H9 (cell line): ENCODE measurements at regions not wholly inside any gene's neighbourhood (a gene's known extent, or its start where the extent isn't known, plus 50 kb on each side); places are given as distances from the start of the nearest gene placed in this dataset.

Experiments
- DNase-seq: peaks from one replicate; pipeline ENCODE4 v3.0.0-alpha.2; 2017
- H2AFZ ChIP-seq: one replicate; pipeline ENCODE4 v1.6.1; 2013; ENCODE audit warnings: mild to moderate bottlenecking, low read length, control low read depth, moderate library complexity
- H2AK5ac ChIP-seq: 2 replicates; pipeline ENCODE4 v1.6.1; 2013; ENCODE audit warnings: low read length, control low read depth, mixed read lengths; ENCODE audit not compliant: insufficient read length
- H2BK120ac ChIP-seq: one replicate; pipeline ENCODE4 v1.6.1; 2013; ENCODE audit warnings: low read depth, mild to moderate bottlenecking, low read length, control low read depth, inconsistent platforms; ENCODE audit not compliant: poor library complexity, severe bottlenecking
- H2BK12ac ChIP-seq: 2 replicates; pipeline ENCODE4 v1.6.1; 2013; ENCODE audit warnings: low read length, control low read depth, mixed read lengths, low read depth; ENCODE audit not compliant: insufficient read length
- H2BK15ac ChIP-seq: 2 replicates; pipeline ENCODE4 v1.6.1; 2013; ENCODE audit warnings: low read depth, low read length, control low read depth
- H2BK20ac ChIP-seq: one replicate; pipeline ENCODE4 v1.6.1; 2013; ENCODE audit warnings: low read depth, mild to moderate bottlenecking, low read length, control low read depth, inconsistent platforms; ENCODE audit not compliant: poor library complexity, severe bottlenecking
- H2BK5ac ChIP-seq: 2 replicates; pipeline ENCODE4 v1.6.1; 2013; ENCODE audit warnings: low read length, control low read depth, mixed read lengths; ENCODE audit not compliant: insufficient read length
- H3K14ac ChIP-seq: 2 replicates; pipeline ENCODE4 v1.6.1; 2013; ENCODE audit warnings: low read length, control low read depth; ENCODE audit not compliant: insufficient read depth
- H3K18ac ChIP-seq: 2 replicates; pipeline ENCODE4 v1.6.1; 2013; ENCODE audit warnings: low read depth, mild to moderate bottlenecking, mixed read lengths, low read length, control low read depth; ENCODE audit not compliant: insufficient read length
- H3K23ac ChIP-seq: 2 replicates; pipeline ENCODE4 v1.6.1; 2013; ENCODE audit warnings: low read length, control low read depth, mixed read lengths, low read depth; ENCODE audit not compliant: insufficient read length
- H3K23me2 ChIP-seq: 2 replicates; pipeline ENCODE4 v1.6.1; 2013; ENCODE audit warnings: low read depth, mild to moderate bottlenecking, mixed read lengths, low read length, control low read depth; ENCODE audit not compliant: insufficient read length, poor library complexity, severe bottlenecking
- H3K27ac ChIP-seq: 2 replicates; pipeline ENCODE4 v1.5.1; 2013; ENCODE audit warnings: low read length, control low read depth, mixed read lengths, low read depth; ENCODE audit not compliant: insufficient read length
- H3K27me3 ChIP-seq: 2 replicates; pipeline ENCODE4 v1.6.1; 2013; ENCODE audit warnings: low read length, control low read depth, inconsistent platforms; ENCODE audit not compliant: insufficient read depth
- H3K4ac ChIP-seq: 2 replicates; pipeline ENCODE4 v1.6.1; 2013; ENCODE audit warnings: low read depth, mild to moderate bottlenecking, control low read depth, inconsistent platforms, low read length, moderate library complexity
- H3K4me1 ChIP-seq: 2 replicates; pipeline ENCODE4 v1.6.1; 2013; ENCODE audit warnings: low read length, control low read depth, inconsistent platforms; ENCODE audit not compliant: insufficient read depth
- H3K4me2 ChIP-seq: 2 replicates; pipeline ENCODE4 v1.6.1; 2013; ENCODE audit warnings: low read length, control low read depth, mixed read lengths; ENCODE audit not compliant: insufficient read length, insufficient read depth
- H3K56ac ChIP-seq: 2 replicates; pipeline ENCODE4 v1.6.1; 2013; ENCODE audit warnings: low read depth, mild to moderate bottlenecking, mixed read lengths, low read length, control low read depth; ENCODE audit not compliant: insufficient read length
- H3K79me1 ChIP-seq: 2 replicates; pipeline ENCODE4 v1.6.1; 2013; ENCODE audit warnings: low read depth, mild to moderate bottlenecking, moderate library complexity, low read length, control low read depth, inconsistent platforms; ENCODE audit not compliant: insufficient read depth, poor library complexity, severe bottlenecking
- H3K79me2 ChIP-seq: 2 replicates; pipeline ENCODE4 v1.6.1; 2013; ENCODE audit warnings: low read length, control low read depth, inconsistent platforms; ENCODE audit not compliant: insufficient read depth
- H3K9ac ChIP-seq: 2 replicates; pipeline ENCODE4 v1.6.1; 2013; ENCODE audit warnings: low read length, control low read depth, mixed read lengths; ENCODE audit not compliant: insufficient read length; ENCODE audit errors: extremely low read depth
- H3K9me3 ChIP-seq: one replicate; pipeline ENCODE4 v1.6.1; 2013; ENCODE audit warnings: low read depth, low read length, inconsistent platforms; ENCODE audit not compliant: control insufficient read depth
- H3T11ph ChIP-seq: one replicate; pipeline ENCODE4 v1.6.1; 2013; ENCODE audit warnings: mild to moderate bottlenecking, low read length, control low read depth, inconsistent platforms
- H4K20me1 ChIP-seq: one replicate; pipeline ENCODE4 v1.6.1; 2013; ENCODE audit not compliant: control insufficient read depth, insufficient read length, insufficient read depth
- H4K5ac ChIP-seq: 2 replicates; pipeline ENCODE4 v1.6.1; 2013; ENCODE audit warnings: low read depth, mild to moderate bottlenecking, mixed read lengths, low read length, control low read depth; ENCODE audit not compliant: insufficient read length
- H4K8ac ChIP-seq: replicated peaks from 2 replicates; pipeline ENCODE4 v1.6.1; 2013; ENCODE audit warnings: low read length, control low read depth, mixed read lengths, low read depth; ENCODE audit not compliant: insufficient read length
- H4K91ac ChIP-seq: 2 replicates; pipeline ENCODE4 v1.6.1; 2013; ENCODE audit warnings: low read depth, mild to moderate bottlenecking, moderate library complexity, mixed read lengths, low read length, control low read depth; ENCODE audit not compliant: insufficient read length
- H3K27ac Mint-ChIP-seq, 3 experiments: 2 replicates in 2 of 3; 3 replicates in 1 of 3; pipeline ENCODE4 v1.8.0; 2020 to 2021; ENCODE audit warnings: mixed read lengths in 3 of 3, mild to moderate bottlenecking in 1 of 3, moderate library complexity in 1 of 3
- H3K27me3 Mint-ChIP-seq: 2 replicates; pipeline ENCODE4 v1.8.0; 2021; ENCODE audit warnings: low read depth, mild to moderate bottlenecking, moderate library complexity, mixed read lengths
- H3K36me3 Mint-ChIP-seq, 3 experiments: 2 replicates in 2 of 3; 3 replicates in 1 of 3; pipeline ENCODE4 v1.8.0; 2020 to 2021; ENCODE audit warnings: low read depth in 3 of 3, mixed read lengths in 3 of 3; ENCODE audit not compliant: insufficient read depth in 1 of 3
- H3K4me1 Mint-ChIP-seq, 2 experiments: 2 replicates each; pipeline ENCODE4 v1.8.0; 2020; ENCODE audit warnings: mixed read lengths in 2 of 2
- H3K4me3 Mint-ChIP-seq, 2 experiments: 2 replicates in 1 of 2; 3 replicates in 1 of 2; pipeline ENCODE4 v1.8.0; 2020 to 2021; ENCODE audit warnings: mild to moderate bottlenecking in 2 of 2, mixed read lengths in 2 of 2, moderate library complexity in 1 of 2
- H3K9me3 Mint-ChIP-seq, 2 experiments: 2 replicates in 1 of 2; 3 replicates in 1 of 2; pipeline ENCODE4 v1.8.0; 2020; ENCODE audit warnings: mild to moderate bottlenecking in 2 of 2, mixed read lengths in 2 of 2, moderate library complexity in 1 of 2
- WGBS: extraction: QIAGEN DNeasy Blood & Tissue Kit; methylation state at CpG from one replicate; pipeline ENCODE4 v1.1.7; 2013; ENCODE audit warnings: missing lambda C conversion rate, low lambda C conversion rate, mixed read lengths; ENCODE audit not compliant: insufficient read length; ENCODE audit errors: extremely low coverage; 5-methylcytosine and 5-hydroxymethylcytosine counted together
- TF ChIP-seq, protein P1 (sequence below): fragments of 200-600 bp; sonication (generic); conservative IDR thresholded peaks from 3 replicates; pipeline ENCODE4 v1.8.0; 2021; ENCODE audit warnings: antibody characterized with exemption, mild to moderate bottlenecking

GRCh38 chr15:77762747-77763355, 130.1 kb upstream of the LINGO1 start:
- no peaks in the 10 kb centered on the region for H3K27me3 ChIP-seq
- H3K4me1 Mint-ChIP-seq, result peaks cover 14 to 34% of the 10 kb centered on the region in 2 experiments

More at GRCh38 chr15:77762747-77763355, 130.1 kb upstream of the LINGO1 start:
- no peak overlapping the region for H2BK20ac ChIP-seq
- H3K4me1 ChIP-seq, result no peaks in the 10 kb centered on the region
- no peak overlapping the region for H3T11ph ChIP-seq
- H3K79me1 ChIP-seq, result no peaks in the 10 kb centered on the region
- H3K27ac ChIP-seq, result no peak overlapping the region
- no peak overlapping the region for H2AFZ ChIP-seq
- no peaks in the 10 kb centered on the region for H3K9me3 ChIP-seq
- no peak overlapping the region for H4K91ac ChIP-seq
- no peak overlapping the region for H2BK5ac ChIP-seq
- no peak overlapping the region for H2BK120ac ChIP-seq
- peaks cover 4% of the 10 kb centered on the region for H3K27me3 Mint-ChIP-seq
- H3K9me3 Mint-ChIP-seq, result no peaks in the 10 kb centered on the region
- no peak overlapping the region for H3K4me2 ChIP-seq
- H3K18ac ChIP-seq, result no peak overlapping the region
- no peaks in the 10 kb centered on the region for H3K23me2 ChIP-seq
- no peak overlapping the region for H3K56ac ChIP-seq
- TF ChIP-seq, protein P1, sequence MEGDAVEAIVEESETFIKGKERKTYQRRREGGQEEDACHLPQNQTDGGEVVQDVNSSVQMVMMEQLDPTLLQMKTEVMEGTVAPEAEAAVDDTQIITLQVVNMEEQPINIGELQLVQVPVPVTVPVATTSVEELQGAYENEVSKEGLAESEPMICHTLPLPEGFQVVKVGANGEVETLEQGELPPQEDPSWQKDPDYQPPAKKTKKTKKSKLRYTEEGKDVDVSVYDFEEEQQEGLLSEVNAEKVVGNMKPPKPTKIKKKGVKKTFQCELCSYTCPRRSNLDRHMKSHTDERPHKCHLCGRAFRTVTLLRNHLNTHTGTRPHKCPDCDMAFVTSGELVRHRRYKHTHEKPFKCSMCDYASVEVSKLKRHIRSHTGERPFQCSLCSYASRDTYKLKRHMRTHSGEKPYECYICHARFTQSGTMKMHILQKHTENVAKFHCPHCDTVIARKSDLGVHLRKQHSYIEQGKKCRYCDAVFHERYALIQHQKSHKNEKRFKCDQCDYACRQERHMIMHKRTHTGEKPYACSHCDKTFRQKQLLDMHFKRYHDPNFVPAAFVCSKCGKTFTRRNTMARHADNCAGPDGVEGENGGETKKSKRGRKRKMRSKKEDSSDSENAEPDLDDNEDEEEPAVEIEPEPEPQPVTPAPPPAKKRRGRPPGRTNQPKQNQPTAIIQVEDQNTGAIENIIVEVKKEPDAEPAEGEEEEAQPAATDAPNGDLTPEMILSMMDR, result no peak
- H4K5ac ChIP-seq, result no peak overlapping the region
- no peak overlapping the region for H3K4me3 Mint-ChIP-seq
- H2BK15ac ChIP-seq, result no peak overlapping the region
- H2AK5ac ChIP-seq, result no peak overlapping the region
- H3K79me2 ChIP-seq, result no peaks in the 10 kb centered on the region
- no peak overlapping the region for H3K14ac ChIP-seq
- no peaks in the 10 kb centered on the region for H4K20me1 ChIP-seq
- H3K23ac ChIP-seq, result no peak overlapping the region
- no peak overlapping the region for H4K8ac ChIP-seq
- no peak for DNase-seq
- no peak overlapping the region for H3K4ac ChIP-seq
- H2BK12ac ChIP-seq, result no peak overlapping the region
- WGBS, result no CpG with 5 or more reads among the region's 15 CpGs
- no peak overlapping the region for H3K9ac ChIP-seq
- H3K36me3 Mint-ChIP-seq, result no peaks in the 10 kb centered on the region
- H3K27ac Mint-ChIP-seq, result no peak overlapping the region; a peak in 1 of 7 replicates
